H1 (cell line): ENCODE measurements at regions not wholly inside any gene's neighbourhood (a gene's known extent, or its start where the extent isn't known, plus 50 kb on each side); places are given as distances from the start of the nearest gene placed in this dataset.

ENCODE experiments used
- NRF1 ChIP-seq: IDR thresholded peaks from 2 replicates; pipeline ENCODE4 v1.6.1; 2011; ENCODE audit warnings: mild to moderate bottlenecking, low read depth, low read length, improper control_type of control experiment
- POLR2AphosphoS5 ChIP-seq: IDR thresholded peaks from 2 replicates; pipeline ENCODE4 v1.6.1; 2011; ENCODE audit warnings: low read depth, low read length
- RFX5 ChIP-seq: IDR thresholded peaks from 2 replicates; pipeline ENCODE4 v1.6.1; 2011; ENCODE audit warnings: low read depth, low read length, improper control_type of control experiment, borderline replicate concordance
- USF2 ChIP-seq: IDR thresholded peaks from 2 replicates; pipeline ENCODE4 v1.6.1; 2011; ENCODE audit warnings: low read length, improper control_type of control experiment
- TF ChIP-seq, protein P1 (sequence below), 3 experiments: IDR thresholded peaks; 1 replicate in 2 of 3; 2 replicates in 1 of 3; pipeline versions ENCODE4 v1.5.1 to v1.6.1; 2011; ENCODE audit warnings: low read length in 3 of 3, mild to moderate bottlenecking in 3 of 3, inconsistent platforms in 2 of 3, low read depth in 1 of 3, moderate library complexity in 1 of 3; ENCODE audit not compliant: insufficient read depth in 1 of 3; ENCODE audit errors: control extremely low read depth in 1 of 3

- TF ChIP-seq, protein P1, sequence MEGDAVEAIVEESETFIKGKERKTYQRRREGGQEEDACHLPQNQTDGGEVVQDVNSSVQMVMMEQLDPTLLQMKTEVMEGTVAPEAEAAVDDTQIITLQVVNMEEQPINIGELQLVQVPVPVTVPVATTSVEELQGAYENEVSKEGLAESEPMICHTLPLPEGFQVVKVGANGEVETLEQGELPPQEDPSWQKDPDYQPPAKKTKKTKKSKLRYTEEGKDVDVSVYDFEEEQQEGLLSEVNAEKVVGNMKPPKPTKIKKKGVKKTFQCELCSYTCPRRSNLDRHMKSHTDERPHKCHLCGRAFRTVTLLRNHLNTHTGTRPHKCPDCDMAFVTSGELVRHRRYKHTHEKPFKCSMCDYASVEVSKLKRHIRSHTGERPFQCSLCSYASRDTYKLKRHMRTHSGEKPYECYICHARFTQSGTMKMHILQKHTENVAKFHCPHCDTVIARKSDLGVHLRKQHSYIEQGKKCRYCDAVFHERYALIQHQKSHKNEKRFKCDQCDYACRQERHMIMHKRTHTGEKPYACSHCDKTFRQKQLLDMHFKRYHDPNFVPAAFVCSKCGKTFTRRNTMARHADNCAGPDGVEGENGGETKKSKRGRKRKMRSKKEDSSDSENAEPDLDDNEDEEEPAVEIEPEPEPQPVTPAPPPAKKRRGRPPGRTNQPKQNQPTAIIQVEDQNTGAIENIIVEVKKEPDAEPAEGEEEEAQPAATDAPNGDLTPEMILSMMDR (IDR thresholded peaks at IDR 0.05; ENCODE audit: control extremely low read depth in 1 of 3, insufficient read depth in 1 of 3, low read depth in 1 of 3, low read length in 3 of 3), result no peak
- TF ChIP-seq NRF1 (no peak), POLR2AphosphoS5 (no peak), RFX5 (no peak), USF2 (no peak)
Measured at GRCh38 chr6:21969192-21969591, 327.6 kb downstream of the PRL start.
